T1000 (cell line): ENCODE measurements at regions not wholly inside any gene's neighbourhood (a gene's known extent, or its start where the extent isn't known, plus 50 kb on each side); places are given as distances from the start of the nearest gene placed in this dataset.

Experiments
- DNase-seq: peaks from one replicate; lab custom pipeline; 2025; ENCODE audit warnings: mixed read lengths; lab: John Stamatoyannopoulos, UW

DNA sequence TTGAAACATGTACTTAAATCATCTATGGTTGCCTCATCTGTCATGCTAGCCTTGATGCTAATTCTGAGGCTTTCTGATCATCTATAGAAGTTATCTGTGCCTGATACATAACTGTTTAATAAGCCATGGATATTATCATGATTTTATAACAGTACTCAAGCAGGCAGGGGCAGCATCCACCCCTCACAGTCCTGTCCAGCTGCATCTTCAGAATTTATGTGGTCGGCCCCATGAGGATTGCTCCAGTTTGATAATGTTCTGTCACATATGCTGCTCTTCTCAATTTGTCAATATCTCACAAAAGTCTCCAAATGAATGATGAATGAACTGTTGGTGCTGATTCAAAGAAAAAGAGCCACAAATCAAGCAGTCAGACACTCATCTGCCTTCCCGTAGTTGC lies 335.1 kb upstream of the POM121L12 start:
- no peak for DNase-seq

- DNase-seq: no peak
Measured at GRCh38 chr7:52695973-52696595, 339.3 kb upstream of the POM121L12 start.

DNA sequence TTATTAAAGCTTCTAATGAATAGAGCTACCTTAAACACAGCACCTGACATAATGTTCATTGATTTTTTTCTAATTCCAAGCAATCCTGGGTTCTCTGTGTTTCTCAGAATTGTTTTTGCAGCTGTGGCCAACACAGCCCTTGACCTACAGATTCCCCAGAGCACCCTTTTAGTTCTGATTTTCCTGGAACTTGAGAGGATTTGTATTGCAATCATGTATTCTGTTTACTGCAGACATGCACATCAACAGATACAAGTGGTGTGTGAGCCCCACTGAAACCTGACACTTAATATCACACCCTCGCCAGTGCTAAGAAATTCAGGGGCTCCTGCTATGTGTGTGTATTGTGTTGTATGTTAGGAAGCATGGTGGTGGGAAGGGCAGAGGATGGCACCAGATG lies 344.2 kb upstream of the POM121L12 start:
- no peak for DNase-seq

- DNase-seq: no peak
Measured at GRCh38 chr7:52689912-52690311, 345.5 kb upstream of the POM121L12 start.

- no peak for DNase-seq
Measured at GRCh38 chr7:52685333-52685732, 350.1 kb upstream of the POM121L12 start.

DNA sequence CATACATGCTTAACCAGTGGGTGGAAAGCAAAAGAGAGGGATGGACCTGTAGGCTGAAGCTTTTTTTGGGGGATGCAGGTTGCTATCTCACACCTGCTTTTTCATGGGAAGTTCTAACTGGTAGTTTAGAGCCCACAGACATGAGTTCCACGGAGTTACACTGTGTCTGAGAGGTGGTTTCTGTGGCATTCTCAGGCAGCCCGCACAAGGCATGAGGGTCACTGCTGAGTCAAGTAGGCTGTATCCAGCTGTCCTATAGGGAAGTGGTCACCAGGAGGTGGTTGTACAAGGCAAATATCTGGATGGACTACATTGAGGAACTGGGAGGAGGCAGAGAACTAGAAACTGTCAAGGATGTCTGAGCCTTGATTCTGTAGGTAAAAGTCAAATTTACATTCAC lies 351.0 kb upstream of the POM121L12 start:
- no peak for DNase-seq

- no peak for DNase-seq
Measured at GRCh38 chr7:52682993-52683392, 352.4 kb upstream of the POM121L12 start.

GRCh38 chr7:52670608-52671225 lies 364.7 kb upstream of the POM121L12 start:
- no peak for DNase-seq

- DNase-seq: no peak
Measured at GRCh38 chr7:52669031-52669430, 366.4 kb upstream of the POM121L12 start.

GRCh38 chr7:52668435-52668834 lies 367.0 kb upstream of the POM121L12 start:
- DNase-seq: no peak

DNA sequence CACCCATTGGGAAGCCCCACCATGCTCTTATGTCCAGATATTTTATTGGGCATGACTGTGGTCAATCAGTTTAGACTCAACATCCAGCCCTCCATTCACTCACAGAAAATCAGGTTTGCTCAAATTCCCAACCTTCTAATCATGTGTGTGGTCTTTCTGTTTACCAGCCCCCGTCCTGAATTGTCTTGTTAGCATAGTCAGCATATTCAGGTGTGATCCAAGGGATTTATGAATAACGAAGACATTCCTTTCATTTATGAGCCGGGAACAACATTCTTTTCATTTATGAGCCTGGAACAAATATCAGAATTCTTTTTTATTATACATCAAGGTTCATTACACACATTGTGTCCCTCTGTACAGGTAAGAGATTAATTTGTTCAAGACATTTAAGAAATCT lies 376.3 kb upstream of the POM121L12 start:
- DNase-seq: no peak

DNA sequence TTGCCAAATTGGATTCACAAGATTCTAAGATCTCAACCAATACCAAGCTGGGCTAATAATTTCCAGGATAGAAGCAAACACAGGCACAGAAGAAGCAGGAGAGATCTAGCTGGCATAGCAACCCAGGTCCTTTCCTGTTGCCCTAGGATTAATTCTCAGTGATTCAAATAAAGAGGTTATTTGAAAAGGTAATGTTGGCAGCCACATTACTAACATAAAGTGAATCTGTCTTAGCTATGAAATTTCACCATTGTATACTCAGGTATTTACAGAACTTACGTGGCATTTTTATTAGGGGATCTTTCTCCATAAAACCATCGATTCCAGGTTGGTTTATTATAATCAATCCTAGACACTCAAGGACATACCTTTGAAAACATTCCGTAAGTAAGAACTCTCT lies 379.3 kb upstream of the POM121L12 start:
- DNase-seq: no peak

DNA sequence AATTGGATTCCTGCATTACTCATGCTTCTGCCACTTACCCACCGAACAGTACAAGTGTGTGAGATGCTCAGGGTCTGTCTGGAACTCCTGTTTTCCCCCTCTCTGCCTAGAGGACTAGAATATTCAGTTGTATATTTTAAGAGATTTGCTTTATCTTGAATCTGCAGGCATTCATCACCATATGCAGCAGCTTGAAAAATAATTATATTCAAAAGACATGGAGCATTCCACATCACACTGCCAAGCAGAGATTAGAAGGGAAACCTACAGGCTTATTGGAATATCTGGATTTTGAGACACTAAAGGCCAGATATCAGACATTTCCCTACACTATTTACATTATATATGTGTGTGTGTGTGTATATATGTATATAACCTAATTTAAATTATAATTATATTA lies 382.8 kb upstream of the POM121L12 start:
- no peak for DNase-seq

DNA sequence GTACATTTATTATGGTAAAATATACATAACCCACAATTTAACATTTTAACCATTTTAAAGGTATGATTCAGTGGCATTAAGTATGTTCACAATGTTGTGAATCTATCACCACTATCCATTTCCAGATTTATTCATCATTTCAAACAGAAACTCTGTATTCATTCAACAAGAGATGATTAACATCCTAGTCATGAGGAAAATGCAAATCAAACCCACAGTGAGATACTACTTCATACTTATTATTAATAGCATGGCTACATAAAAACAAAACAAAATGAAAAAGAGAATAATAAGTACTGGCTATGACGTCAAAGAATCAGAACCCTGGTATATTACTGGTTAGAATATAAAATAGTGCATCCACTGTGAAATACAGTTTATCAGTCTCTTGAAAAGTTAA lies 386.6 kb upstream of the POM121L12 start:
- no peak for DNase-seq

- DNase-seq: no peak
Measured at GRCh38 chr7:52647046-52647445, 388.4 kb upstream of the POM121L12 start.

DNA sequence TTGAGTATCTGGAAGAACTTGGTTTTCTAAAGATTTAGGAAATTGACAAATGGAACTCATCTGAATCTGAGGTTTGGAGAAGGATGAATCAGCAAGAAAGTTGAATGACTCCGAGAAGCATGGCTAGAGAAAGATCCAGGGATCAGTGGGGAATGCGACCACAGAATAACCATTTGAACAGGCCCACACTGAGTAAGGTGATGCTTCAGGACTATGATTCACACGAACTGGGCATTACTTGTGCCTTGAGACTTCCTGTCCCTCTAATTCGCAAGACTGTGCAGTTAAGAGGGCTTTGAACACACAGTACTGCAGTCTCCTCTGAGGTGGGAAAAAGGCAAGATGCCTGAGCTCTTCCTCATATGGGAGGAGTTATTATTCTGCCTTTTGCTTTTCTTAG lies 395.5 kb upstream of the POM121L12 start:
- peak; percentile 2 for DNase-seq

- DNase-seq: peak; percentile 5
Measured at GRCh38 chr7:52639126-52639525, 396.3 kb upstream of the POM121L12 start.

- no peak for DNase-seq
Measured at GRCh38 chr7:52635021-52635420, 400.4 kb upstream of the POM121L12 start.

DNA sequence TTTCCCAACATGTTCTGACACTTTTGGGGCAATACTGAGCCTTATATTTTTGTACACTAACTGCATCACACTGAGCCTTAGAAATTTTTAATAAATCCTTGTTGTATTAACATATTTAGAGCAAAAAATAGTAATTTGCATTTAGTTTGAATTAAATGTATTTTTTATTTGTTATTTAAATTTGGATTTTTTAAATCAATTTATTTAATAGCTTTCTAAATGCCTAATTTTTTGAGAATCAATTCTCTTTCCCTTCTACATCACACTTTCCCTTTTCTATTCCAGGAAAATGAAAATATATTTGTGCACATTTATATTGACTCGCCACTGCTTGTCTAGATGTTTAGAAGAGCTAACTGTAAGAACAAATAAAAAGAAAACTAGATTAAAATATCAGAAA lies 414.6 kb upstream of the POM121L12 start:
- no peak for DNase-seq

DNA sequence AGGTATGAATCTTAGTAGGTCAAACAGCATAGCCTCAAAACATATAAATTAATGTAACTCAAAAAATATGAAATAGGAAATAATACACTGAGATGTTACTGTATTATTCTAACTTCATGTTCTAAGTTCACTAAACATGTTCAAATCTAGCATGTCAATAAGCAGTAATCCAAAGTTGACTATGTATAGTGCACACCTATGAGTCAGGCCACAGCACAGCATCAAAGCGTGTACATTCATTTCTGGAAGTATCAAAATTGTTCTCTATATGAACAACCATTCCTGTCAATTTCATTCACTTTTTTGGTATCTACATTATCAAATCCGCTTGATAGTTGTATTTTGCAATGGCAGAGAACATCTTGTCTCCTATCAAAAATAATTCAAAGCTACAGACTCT lies 418.9 kb upstream of the POM121L12 start:
- DNase-seq: no peak

DNA sequence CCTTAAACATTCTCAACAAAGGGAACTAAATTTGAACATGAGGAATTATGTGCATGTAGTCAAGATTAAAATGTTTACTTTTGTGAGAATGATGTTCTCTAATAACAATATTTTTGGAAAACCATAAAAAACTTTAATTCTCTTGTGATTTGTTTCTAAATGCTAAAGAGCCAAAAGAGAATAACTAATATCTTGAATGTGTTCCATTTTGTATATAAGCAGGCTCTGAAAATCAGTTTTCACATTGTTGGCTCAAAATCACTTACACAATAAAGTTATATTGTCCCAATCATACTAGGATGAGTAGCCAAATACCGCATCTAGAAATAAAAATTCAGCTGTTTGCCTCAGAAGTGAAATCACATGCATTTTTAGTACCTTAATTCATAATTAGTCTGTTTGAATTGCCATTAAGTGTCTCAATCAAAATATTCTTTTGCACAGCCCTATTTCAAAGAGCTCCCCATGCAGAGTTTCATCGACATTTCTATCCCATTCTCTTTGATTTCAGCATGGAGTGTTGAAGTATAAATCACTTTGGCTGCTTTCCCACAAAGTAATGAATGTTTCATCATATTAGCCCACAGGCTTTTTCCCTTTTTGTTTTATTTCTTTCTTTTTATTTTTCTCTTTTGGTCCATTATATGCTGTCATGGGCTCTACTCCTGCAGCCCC lies 420.3 kb upstream of the POM121L12 start:
- no peak for DNase-seq

DNA sequence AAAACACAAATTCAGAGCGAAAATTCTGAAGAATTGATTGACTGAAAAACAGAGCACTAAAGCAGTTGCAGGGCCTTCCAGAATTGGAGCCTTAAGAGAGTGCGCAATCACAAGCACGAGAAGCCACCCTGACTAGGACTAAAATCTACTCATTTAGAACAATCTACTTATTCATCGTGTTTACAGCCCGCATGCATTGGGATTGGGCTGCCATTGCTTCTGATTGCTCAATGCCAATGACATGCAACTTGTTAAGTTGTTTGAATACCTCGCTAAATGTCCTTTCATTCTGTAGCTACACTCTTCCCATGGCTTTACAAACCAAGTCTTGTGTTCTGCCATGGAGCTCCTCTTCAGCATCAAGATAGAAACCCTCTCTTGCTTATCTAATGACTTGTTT lies 425.9 kb upstream of the POM121L12 start:
- no peak for DNase-seq

GRCh38 chr7:52592698-52593097 lies 442.7 kb upstream of the POM121L12 start:
- DNase-seq: no peak

DNA sequence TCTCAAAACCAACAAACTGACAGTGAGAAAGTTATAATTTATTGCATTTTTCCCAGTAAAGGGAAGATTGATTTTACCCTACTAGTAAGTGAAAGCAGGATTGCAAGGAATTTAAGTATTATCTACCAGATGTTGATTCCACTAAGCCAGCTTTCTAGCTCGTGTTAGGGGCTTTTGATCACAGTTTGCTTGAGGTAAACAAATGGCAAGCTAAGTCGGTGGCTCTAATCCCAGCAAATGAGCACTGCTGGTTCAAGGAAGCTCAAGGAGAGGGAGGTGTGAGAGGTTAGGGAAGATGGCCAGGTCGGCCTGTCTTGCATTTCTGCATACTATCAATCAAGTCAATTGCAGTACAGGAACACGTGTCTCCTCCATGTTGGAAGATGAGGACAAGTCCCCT lies 448.7 kb upstream of the POM121L12 start:
- no peak for DNase-seq
